GM21367 (cell line): ENCODE measurements at regions not wholly inside any gene's neighbourhood (a gene's known extent, or its start where the extent isn't known, plus 50 kb on each side); places are given as distances from the start of the nearest gene placed in this dataset.
"Not testable (repeated sequence)": the region's sequence is repeated elsewhere in the genome, so short reads cannot be mapped to it uniquely, and the experiment has no call there.

ENCODE experiments used
- ATAC-seq: cut with Tn5 transposase; IDR thresholded peaks from one replicate; pipeline ENCODE4 v1.9.1; 2021; ENCODE audit not compliant: unreplicated experiment

- no peak for ATAC-seq
These were observed 431.8 kb downstream of the RPS24 start for GRCh38 chr10:78465431-78465830.

GRCh38 chr10:78467496-78468106 lies 433.9 kb downstream of the RPS24 start:
- no peak for ATAC-seq

- ATAC-seq: not testable (repeated sequence)
These were observed 435.1 kb downstream of the RPS24 start for GRCh38 chr10:78468731-78469130.

GRCh38 chr10:78470267-78471103 lies 436.8 kb downstream of the RPS24 start:
- no peak for ATAC-seq

GRCh38 chr10:78471326-78471722 lies 437.7 kb downstream of the RPS24 start:
- no peak for ATAC-seq

- ATAC-seq: no peak
These were observed 438.3 kb downstream of the RPS24 start for GRCh38 chr10:78471723-78472550.

- ATAC-seq: no peak
These were observed 438.9 kb downstream of the RPS24 start for GRCh38 chr10:78472551-78472890.

- ATAC-seq: no peak
These were observed 439.3 kb downstream of the RPS24 start for GRCh38 chr10:78473006-78473405.

- ATAC-seq: no peak
These were observed 441.1 kb downstream of the RPS24 start for GRCh38 chr10:78474743-78475142.

GRCh38 chr10:78475437-78475836 lies 441.8 kb downstream of the RPS24 start:
- no peak for ATAC-seq

GRCh38 chr10:78476156-78476555 lies 442.5 kb downstream of the RPS24 start:
- ATAC-seq: no peak

GRCh38 chr10:78476844-78477243 lies 443.2 kb downstream of the RPS24 start:
- no peak for ATAC-seq

- no peak for ATAC-seq
These were observed 445.3 kb downstream of the RPS24 start for GRCh38 chr10:78478919-78479318.

GRCh38 chr10:78479467-78479866 lies 445.8 kb downstream of the RPS24 start:
- ATAC-seq: no peak

GRCh38 chr10:78481842-78482241 lies 448.2 kb downstream of the RPS24 start:
- no peak for ATAC-seq

GRCh38 chr10:78483641-78484040 lies 450.0 kb downstream of the RPS24 start:
- ATAC-seq: no peak

GRCh38 chr10:78489034-78489433 lies 455.4 kb downstream of the RPS24 start:
- no peak for ATAC-seq

- no peak for ATAC-seq
These were observed 458.1 kb downstream of the RPS24 start for GRCh38 chr10:78491812-78492211.

- ATAC-seq: no peak
These were observed 458.8 kb downstream of the RPS24 start for GRCh38 chr10:78492424-78492823.

- no peak for ATAC-seq
These were observed 460.5 kb downstream of the RPS24 start for GRCh38 chr10:78494179-78494578.

GRCh38 chr10:78502210-78502936 lies 468.7 kb downstream of the RPS24 start:
- no peak for ATAC-seq
